ENCODE measurements at regions not wholly inside any gene's neighbourhood (a gene's known extent, or its start where the extent isn't known, plus 50 kb on each side); places are given as distances from the start of the nearest gene placed in this dataset.

DNA sequence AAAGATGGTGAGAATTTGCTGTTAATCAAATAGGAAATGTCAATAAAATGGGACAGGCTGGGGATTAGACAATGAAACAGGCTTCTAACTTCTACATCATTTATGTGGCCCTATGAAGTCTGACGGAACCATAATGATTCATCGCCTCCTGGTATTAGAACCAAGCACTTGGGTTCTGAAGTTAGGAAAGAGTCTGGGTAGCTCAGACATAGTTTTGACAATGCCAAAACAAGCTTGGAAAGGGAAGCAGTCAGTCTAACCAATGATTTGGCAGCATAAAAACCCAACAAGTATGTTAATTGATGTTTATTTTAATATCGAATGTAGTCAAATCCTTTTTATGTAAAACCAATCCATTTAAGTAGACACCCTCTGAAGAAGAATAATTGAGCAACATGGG, 160.8 kb upstream of the RSPO3 start:
- intact Hi-C loops (cut with DNase I) = no loop called here
- WGBS, 2 donors = 67 to 76% methylated on average over 3 of the region's 3 CpGs

DNA sequence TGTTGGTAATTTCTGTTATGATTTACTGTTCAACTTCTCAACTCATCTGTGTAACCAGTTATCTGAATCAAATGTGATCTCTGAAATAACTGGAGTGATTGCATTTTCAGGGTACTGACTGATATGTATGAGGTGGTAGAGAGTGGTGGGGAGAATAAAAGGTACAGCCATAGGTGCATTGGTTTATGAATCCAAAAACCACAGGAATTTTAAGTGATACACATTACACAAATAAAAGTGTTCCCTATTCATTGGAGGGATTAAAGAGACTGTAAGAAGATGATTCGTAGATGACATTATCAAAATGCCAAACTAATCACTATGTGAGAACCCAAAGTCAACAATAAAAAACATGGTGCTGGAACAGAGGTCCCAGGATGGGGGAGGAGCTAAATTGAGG, 158.7 kb upstream of the RSPO3 start:
- Histone ChIP-seq H3K9me3 (no peaks in the 10 kb centered on the region), H3K4me1 (no peaks in the 10 kb centered on the region), H3K36me3 (no peaks in the 10 kb centered on the region), H3K4me3 (no peak overlapping the region), H3K27me3 (no peaks in the 10 kb centered on the region), H3K27ac (no peak overlapping the region)
- 35 to 47% methylated on average over 1 of the region's 1 CpG for WGBS, 2 donors
- TF ChIP-seq CTCF (IDR thresholded peaks at IDR 0.05) (no peak), POLR2A (IDR thresholded peaks at IDR 0.05) (no peak)
- intact Hi-C loops (cut with DNase I) = no loop called here
- no peak for DNase-seq

More for the DNA sequence above, 160.8 kb upstream of the RSPO3 start:
- H3K4me3 ChIP-seq = no peak overlapping the region
- H3K27me3 ChIP-seq = no peaks in the 10 kb centered on the region
- no peak overlapping the region for H3K27ac ChIP-seq
- no peaks in the 10 kb centered on the region for H3K4me1 ChIP-seq
- H3K36me3 ChIP-seq = no peaks in the 10 kb centered on the region
- TF ChIP-seq POLR2A (IDR thresholded peaks at IDR 0.05) (no peak), CTCF (IDR thresholded peaks at IDR 0.05) (no peak)
- no peaks in the 10 kb centered on the region for H3K9me3 ChIP-seq
- no peak for DNase-seq

DNA sequence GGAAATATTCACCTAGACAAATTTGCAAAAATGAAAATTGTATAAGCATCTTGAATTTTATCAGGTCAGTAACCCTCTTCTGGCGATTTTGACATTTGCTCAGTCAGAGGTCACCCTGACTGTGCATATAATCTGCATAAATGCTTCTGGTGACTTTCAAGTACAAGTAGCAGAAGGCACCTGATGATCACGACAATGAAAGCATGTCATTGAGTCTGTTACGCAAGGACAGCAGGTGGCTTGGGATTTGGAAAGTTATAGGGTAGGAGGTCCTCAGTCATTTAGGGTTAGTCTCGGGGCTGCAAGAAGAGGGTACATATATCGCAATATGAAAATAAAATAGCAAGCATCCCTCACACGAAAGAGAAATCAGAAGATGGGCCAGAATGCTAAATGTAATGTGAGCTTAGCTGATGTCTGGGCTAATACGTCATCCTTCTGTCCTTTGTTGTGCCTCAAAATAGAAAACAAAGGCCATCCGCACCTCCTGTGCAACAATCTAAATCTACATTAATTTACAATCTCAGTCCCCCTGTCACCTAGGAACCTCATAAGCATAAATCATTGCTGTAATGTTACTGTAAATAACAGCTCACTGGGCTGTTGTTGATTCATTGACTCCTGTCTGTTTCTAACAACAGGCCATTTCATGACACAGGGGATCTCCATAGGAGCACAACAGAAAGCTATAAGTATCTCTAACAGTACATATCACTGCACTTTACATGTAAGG, 155.2 kb upstream of the RSPO3 start:
- H3K9me3 ChIP-seq = no peaks in the 10 kb centered on the region
- TF ChIP-seq POLR2A (IDR thresholded peaks at IDR 0.05) = no peak
- no peak for TF ChIP-seq CTCF (IDR thresholded peaks at IDR 0.05)
- H3K27ac ChIP-seq = no peak overlapping the region
- no peaks in the 10 kb centered on the region for H3K27me3 ChIP-seq
- no peak overlapping the region for H3K4me3 ChIP-seq
- DNase-seq = no peak
- no peaks in the 10 kb centered on the region for H3K36me3 ChIP-seq
- no peaks in the 10 kb centered on the region for H3K4me1 ChIP-seq
- intact Hi-C loops (cut with DNase I) = no loop called here
- 68 to 71% methylated on average over 8 of the region's 8 CpGs for WGBS, 2 donors

GRCh38 chr6:126967296-126968005, 151.0 kb upstream of the RSPO3 start:
- TF ChIP-seq POLR2A (IDR thresholded peaks at IDR 0.05) = no peak
- TF ChIP-seq CTCF (IDR thresholded peaks at IDR 0.05) = no peak
- intact Hi-C loops (cut with DNase I) = no loop called here
- DNase-seq = no peak
- H3K36me3 ChIP-seq = no peaks in the 10 kb centered on the region
- H3K27me3 ChIP-seq = no peaks in the 10 kb centered on the region
- H3K27ac ChIP-seq = no peak overlapping the region
- H3K4me1 ChIP-seq = no peaks in the 10 kb centered on the region
- 29 to 32% methylated on average over 3 of the region's 3 CpGs for WGBS, 2 donors
- H3K4me3 ChIP-seq = no peak overlapping the region
- no peaks in the 10 kb centered on the region for H3K9me3 ChIP-seq

DNA sequence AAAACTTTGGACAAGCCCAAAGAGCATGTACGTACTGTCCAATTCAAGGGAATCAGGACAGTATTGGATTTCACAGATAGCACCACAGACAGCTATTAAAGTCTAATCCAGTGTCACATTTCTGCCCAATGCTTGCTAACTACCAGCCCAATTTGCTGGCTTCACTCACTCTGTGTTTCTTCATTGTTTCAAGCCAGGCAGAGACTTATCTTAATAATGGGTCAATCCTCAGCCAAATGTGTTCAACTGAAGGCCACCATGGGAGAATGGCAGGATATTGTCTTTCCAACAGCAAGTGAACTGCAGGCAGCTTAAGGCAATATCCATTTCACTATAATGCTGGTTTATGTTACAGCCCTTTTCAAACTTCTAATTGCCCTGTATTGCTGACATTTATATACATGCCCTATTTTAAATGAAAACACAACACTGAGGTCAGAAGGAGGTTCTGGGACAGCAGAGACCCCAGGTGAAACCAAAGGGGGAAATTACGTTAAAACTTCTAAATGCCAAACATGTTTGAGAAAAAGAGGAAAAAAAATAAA, 142.1 kb upstream of the RSPO3 start:
- TF ChIP-seq CTCF (IDR thresholded peaks at IDR 0.05) (no peak), POLR2A (IDR thresholded peaks at IDR 0.05) (no peak)
- intact Hi-C loops (cut with DNase I) = no loop called here
- no peaks in the 10 kb centered on the region for H3K36me3 ChIP-seq
- no peaks in the 10 kb centered on the region for H3K4me1 ChIP-seq
- H3K4me3 ChIP-seq = no peak overlapping the region
- H3K27me3 ChIP-seq = no peaks in the 10 kb centered on the region
- H3K27ac ChIP-seq = no peak overlapping the region
- no peak for DNase-seq
- WGBS, 2 donors = 60 to 66% methylated on average over 2 of the region's 2 CpGs
- no peaks in the 10 kb centered on the region for H3K9me3 ChIP-seq

Data from esophagus squamous epithelium (tissue), 5 donors.